ENCODE measurements at regions not wholly inside any gene's neighbourhood (a gene's known extent, or its start where the extent isn't known, plus 50 kb on each side); places are given as distances from the start of the nearest gene placed in this dataset.

- no peak for DNase-seq
Observed at GRCh38 chr4:10201381-10202223, 85.0 kb upstream of the WDR1 start.

- DNase-seq: no peak
Observed at GRCh38 chr4:10200869-10201268, 84.3 kb upstream of the WDR1 start.

- DNase-seq: no peak
Observed at GRCh38 chr4:10198365-10198764, 81.8 kb upstream of the WDR1 start.

GRCh38 chr4:10197952-10198351, 81.4 kb upstream of the WDR1 start:
- DNase-seq: no peak

GRCh38 chr4:10196191-10196590, 79.6 kb upstream of the WDR1 start:
- DNase-seq: no peak

GRCh38 chr4:10192331-10192730, 75.7 kb upstream of the WDR1 start:
- DNase-seq: no peak

GRCh38 chr4:10188400-10189004, 71.9 kb upstream of the WDR1 start:
- DNase-seq: no peak

- DNase-seq: no peak
Observed at GRCh38 chr4:10186228-10187214, 69.9 kb upstream of the WDR1 start.

- DNase-seq: no peak
Observed at GRCh38 chr4:10185518-10186227, 69.1 kb upstream of the WDR1 start.

GRCh38 chr4:10184501-10184938, 67.9 kb upstream of the WDR1 start:
- no peak for DNase-seq

- no peak for DNase-seq
Observed at GRCh38 chr4:10184041-10184440, 67.4 kb upstream of the WDR1 start.

GRCh38 chr4:10183462-10183861, 66.9 kb upstream of the WDR1 start:
- peak; percentile 56 for DNase-seq

GRCh38 chr4:10182446-10183424, 66.1 kb upstream of the WDR1 start:
- peak; percentile 55 for DNase-seq

GRCh38 chr4:10181745-10182445, 65.3 kb upstream of the WDR1 start:
- DNase-seq: no peak

GRCh38 chr4:10180927-10181744, 64.5 kb upstream of the WDR1 start:
- DNase-seq: peak; percentile 84

- no peak for DNase-seq
Observed at GRCh38 chr4:10180603-10180926, 64.0 kb upstream of the WDR1 start.

- DNase-seq: no peak
Observed at GRCh38 chr4:10179957-10180602, 63.5 kb upstream of the WDR1 start.

- no peak for DNase-seq
Observed at GRCh38 chr4:10178763-10179162, 62.2 kb upstream of the WDR1 start.

GRCh38 chr4:10175626-10176025, 59.0 kb upstream of the WDR1 start:
- no peak for DNase-seq

Measured in activated CD4-positive, alpha-beta T cell treated with anti-CD3 and anti-CD28 coated beads, Interleukin-10, Interleukin-2, amounts not matched to agents 100 ng/mL and 50 ng/mL, durations not matched to agents 16 hours and 8 hours (primary cell).